DMS53 treated with DMSO at 0.1 percent for 48 hours (cell line): ENCODE measurements at regions not wholly inside any gene's neighbourhood (a gene's known extent, or its start where the extent isn't known, plus 50 kb on each side); places are given as distances from the start of the nearest gene placed in this dataset.
A peak's percentile ranks its signal among the peaks of the same experiment; 100 is the strongest.

Experiments
- DNase-seq: peaks from one replicate; lab custom pipeline; 2025; ENCODE audit not compliant: unreplicated experiment; lab: John Stamatoyannopoulos, UW

GRCh38 chr12:127263621-127264020 lies 1003.3 kb upstream of the TMEM132C start:
- DNase-seq: no peak

GRCh38 chr12:127267128-127267527 lies 999.8 kb upstream of the TMEM132C start:
- DNase-seq: no peak

GRCh38 chr12:127268213-127268612 lies 998.8 kb upstream of the TMEM132C start:
- no peak for DNase-seq

- no peak for DNase-seq
Measured at GRCh38 chr12:127268706-127269425, 998.1 kb upstream of the TMEM132C start.

- no peak for DNase-seq
Measured at GRCh38 chr12:127270193-127270592, 996.8 kb upstream of the TMEM132C start.

- DNase-seq: no peak
Measured at GRCh38 chr12:127271776-127272175, 995.2 kb upstream of the TMEM132C start.

GRCh38 chr12:127272864-127273263 lies 994.1 kb upstream of the TMEM132C start:
- no peak for DNase-seq

- DNase-seq: no peak
Measured at GRCh38 chr12:127273626-127274025, 993.3 kb upstream of the TMEM132C start.

- no peak for DNase-seq
Measured at GRCh38 chr12:127275416-127275815, 991.6 kb upstream of the TMEM132C start.

GRCh38 chr12:127277882-127278281 lies 989.1 kb upstream of the TMEM132C start:
- DNase-seq: no peak

- no peak for DNase-seq
Measured at GRCh38 chr12:127278351-127278750, 988.6 kb upstream of the TMEM132C start.

GRCh38 chr12:127280393-127281275 lies 986.3 kb upstream of the TMEM132C start:
- DNase-seq: no peak

- no peak for DNase-seq
Measured at GRCh38 chr12:127282786-127283565, 984.0 kb upstream of the TMEM132C start.

GRCh38 chr12:127284021-127284420 lies 982.9 kb upstream of the TMEM132C start:
- DNase-seq: no peak

GRCh38 chr12:127284870-127285431 lies 982.0 kb upstream of the TMEM132C start:
- DNase-seq: no peak

- DNase-seq: no peak
Measured at GRCh38 chr12:127286281-127286680, 980.7 kb upstream of the TMEM132C start.

- DNase-seq: no peak
Measured at GRCh38 chr12:127287256-127287655, 979.7 kb upstream of the TMEM132C start.

GRCh38 chr12:127290251-127290650 lies 976.7 kb upstream of the TMEM132C start:
- DNase-seq: no peak

- no peak for DNase-seq
Measured at GRCh38 chr12:127292736-127293135, 974.2 kb upstream of the TMEM132C start.

- DNase-seq: peak; percentile 18
Measured at GRCh38 chr12:127293507-127294310, 973.3 kb upstream of the TMEM132C start.
